ENCODE measurements at regions not wholly inside any gene's neighbourhood (a gene's known extent, or its start where the extent isn't known, plus 50 kb on each side); places are given as distances from the start of the nearest gene placed in this dataset.

GRCh38 chr3:59620325-59620724 is 570.5 kb upstream of the CFAP20DC start:
- no peak for TF ChIP-seq CTCF (IDR thresholded peaks at IDR 0.05; ENCODE audit: low read depth, low read length)
- DNase-seq (ENCODE audit: low read depth in 1 of 2, low spot score in 1 of 2): no peak
- no peaks in the 10 kb centered on the region for H3K4me1 ChIP-seq (ENCODE audit: low read depth)
- no peak overlapping the region for H3K4me3 ChIP-seq
- H3K9me3 ChIP-seq (ENCODE audit: low read depth): no peaks in the 10 kb centered on the region
- no peak overlapping the region for H3K27ac ChIP-seq
- no peaks in the 10 kb centered on the region for H3K36me3 ChIP-seq
- no peaks in the 10 kb centered on the region for H3K27me3 ChIP-seq

GRCh38 chr3:59612444-59612715 is 562.6 kb upstream of the CFAP20DC start:
- peaks cover 4% of the 10 kb centered on the region for H3K4me1 ChIP-seq (ENCODE audit: low read depth)
- no peak overlapping the region for H3K4me3 ChIP-seq
- H3K27me3 ChIP-seq: no peaks in the 10 kb centered on the region
- H3K9me3 ChIP-seq (ENCODE audit: low read depth): no peaks in the 10 kb centered on the region
- H3K27ac ChIP-seq: no peak overlapping the region
- H3K36me3 ChIP-seq: no peaks in the 10 kb centered on the region
- DNase-seq (ENCODE audit: low read depth in 1 of 2, low spot score in 1 of 2): no peak
- TF ChIP-seq CTCF (IDR thresholded peaks at IDR 0.05; ENCODE audit: low read depth, low read length): no peak

DNA sequence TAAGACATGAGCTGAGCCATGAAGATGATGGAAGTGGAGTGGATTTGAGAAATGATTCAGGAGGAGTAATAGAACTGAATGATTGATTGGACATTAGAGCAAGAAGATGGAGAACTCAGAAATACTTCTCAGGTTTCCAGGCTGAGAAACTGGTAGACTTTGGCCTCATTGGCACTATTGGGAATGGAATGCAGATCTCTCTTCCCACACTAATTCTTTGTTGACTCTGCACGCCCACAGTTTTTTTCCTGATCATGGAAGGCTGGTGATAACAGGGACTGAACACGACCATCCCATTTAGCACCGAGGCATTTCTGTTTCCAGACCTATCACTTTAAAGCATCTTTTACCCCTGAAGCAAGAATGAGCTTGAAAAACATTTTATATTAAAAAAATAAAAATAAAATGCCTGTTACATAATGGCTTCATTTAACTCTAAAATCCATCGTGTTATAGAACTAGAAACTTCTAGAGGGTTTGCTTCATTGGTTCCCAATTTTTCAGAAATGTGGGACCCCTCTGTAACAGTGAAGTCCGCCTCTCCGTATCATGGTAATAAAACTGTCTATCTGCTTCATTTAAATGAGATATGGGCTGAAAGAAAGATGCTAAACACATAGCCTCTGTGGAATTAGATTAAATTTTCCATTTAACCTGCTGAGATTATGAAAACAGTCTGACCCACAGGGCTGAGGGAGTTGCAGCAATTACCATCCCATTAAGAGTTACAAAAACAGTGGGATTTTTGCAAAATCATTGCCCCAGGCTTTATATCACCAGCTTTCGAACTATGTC is 562.0 kb upstream of the CFAP20DC start:
- Histone ChIP-seq H3K27ac (no peak overlapping the region), H3K4me1 (ENCODE audit: low read depth) (peaks cover 9% of the 10 kb centered on the region), H3K4me3 (no peak overlapping the region), H3K36me3 (no peaks in the 10 kb centered on the region), H3K9me3 (ENCODE audit: low read depth) (no peaks in the 10 kb centered on the region), H3K27me3 (no peaks in the 10 kb centered on the region)
- no peak for TF ChIP-seq CTCF (IDR thresholded peaks at IDR 0.05; ENCODE audit: low read depth, low read length)
- no peak for DNase-seq (ENCODE audit: low read depth in 1 of 2, low spot score in 1 of 2)

DNA sequence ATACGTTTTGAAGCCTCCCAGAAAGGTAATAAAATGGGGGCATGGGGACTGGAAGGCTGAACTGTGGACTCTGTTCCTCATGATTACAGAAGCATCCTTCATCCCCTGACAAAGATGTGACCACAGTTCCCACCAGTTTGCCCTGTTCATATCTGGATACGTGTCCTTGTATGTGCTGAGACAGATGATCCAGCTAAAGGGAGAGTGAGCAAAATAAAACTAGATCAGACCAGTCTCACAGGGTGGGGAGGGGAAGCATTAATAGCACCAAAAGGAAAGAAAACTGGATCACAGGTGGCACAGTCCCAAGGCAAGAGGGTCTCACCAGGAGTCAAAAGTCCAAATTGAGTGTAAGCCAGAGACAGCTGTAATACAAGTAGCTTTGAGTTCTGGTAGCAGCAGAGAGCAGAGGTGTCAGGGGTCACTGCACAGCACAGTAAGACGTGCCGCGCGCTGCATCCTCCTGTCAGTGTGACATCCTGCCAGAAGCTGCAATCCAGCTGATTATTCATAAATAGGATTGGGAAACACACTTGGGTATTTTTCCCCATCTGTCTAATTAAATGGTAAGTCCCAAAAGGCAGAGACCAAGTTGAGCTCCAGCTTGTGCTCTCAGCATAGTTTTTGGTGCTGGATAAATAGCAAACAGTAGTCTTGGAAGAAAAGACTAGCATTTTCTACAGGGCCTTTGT is 560.0 kb upstream of the CFAP20DC start:
- H3K36me3 ChIP-seq: no peaks in the 10 kb centered on the region
- no peaks in the 10 kb centered on the region for H3K9me3 ChIP-seq (ENCODE audit: low read depth)
- H3K27me3 ChIP-seq: no peaks in the 10 kb centered on the region
- no peak overlapping the region for H3K4me3 ChIP-seq
- peak in 1 of 2 donors; percentile 11 for DNase-seq (ENCODE audit: low read depth in 1 of 2, low spot score in 1 of 2)
- no peak for TF ChIP-seq CTCF (IDR thresholded peaks at IDR 0.05; ENCODE audit: low read depth, low read length)
- H3K4me1 ChIP-seq (ENCODE audit: low read depth): peaks cover 19% of the 10 kb centered on the region
- H3K27ac ChIP-seq: no peak overlapping the region

DNA sequence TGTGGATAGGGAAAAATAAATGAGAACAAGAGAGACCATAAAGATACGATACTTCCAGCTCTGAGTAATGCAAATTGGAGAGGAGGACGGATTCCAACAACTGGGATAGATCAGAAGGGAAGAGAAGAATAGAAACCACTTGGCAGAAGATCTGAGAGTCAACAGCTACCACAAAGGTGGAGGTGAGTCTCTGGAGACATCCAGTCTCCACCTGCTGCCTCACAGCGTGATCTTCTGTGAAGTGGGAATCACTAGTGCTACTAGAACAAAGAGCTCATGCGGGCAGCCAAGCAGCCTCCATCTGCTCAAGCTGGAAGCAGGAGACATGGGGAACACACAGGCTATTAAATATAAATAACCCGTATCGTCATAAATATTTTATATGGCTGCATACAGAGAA is 558.5 kb upstream of the CFAP20DC start:
- Histone ChIP-seq H3K4me1 (ENCODE audit: low read depth) (peaks cover 19% of the 10 kb centered on the region), H3K9me3 (ENCODE audit: low read depth) (no peaks in the 10 kb centered on the region), H3K27ac (no peak overlapping the region), H3K4me3 (no peak overlapping the region), H3K27me3 (no peaks in the 10 kb centered on the region), H3K36me3 (no peaks in the 10 kb centered on the region)
- DNase-seq (ENCODE audit: low read depth in 1 of 2, low spot score in 1 of 2): no peak
- no peak for TF ChIP-seq CTCF (IDR thresholded peaks at IDR 0.05; ENCODE audit: low read depth, low read length)

Data from cardiac muscle cell (in vitro differentiated cells and primary cell).